Neural progenitor cell (in vitro differentiated cells): ENCODE measurements at regions not wholly inside any gene's neighbourhood (a gene's known extent, or its start where the extent isn't known, plus 50 kb on each side); places are given as distances from the start of the nearest gene placed in this dataset.

ENCODE experiments used
- DNase-seq: peaks from one replicate; pipeline ENCODE4 v3.0.0-alpha.2; 2016; ENCODE audit warnings: low spot score
- H2AFZ ChIP-seq: fragments of 200-600 bp; sonication (generic); replicated peaks from 2 replicates; pipeline ENCODE4 v1.6.1; 2016; ENCODE audit warnings: antibody characterized with exemption
- H3F3A ChIP-seq: fragments of 200-600 bp; sonication (generic); 2 replicates; pipeline ENCODE4 v1.6.1; 2016; ENCODE audit warnings: antibody characterized with exemption, low read depth
- H3K27ac ChIP-seq: fragments of 200-600 bp; sonication (generic); 2 replicates; pipeline ENCODE4 v1.5.1; 2016; ENCODE audit warnings: mild to moderate bottlenecking
- H3K27me3 ChIP-seq: fragments of 200-600 bp; sonication (generic); 2 replicates; pipeline ENCODE4 v1.6.1; 2016; ENCODE audit warnings: mild to moderate bottlenecking, moderate library complexity
- H3K36me3 ChIP-seq: fragments of 200-600 bp; sonication (generic); 2 replicates; pipeline ENCODE4 v1.5.1; 2016
- H3K4me1 ChIP-seq: fragments of 200-600 bp; sonication (generic); 2 replicates; pipeline ENCODE4 v1.6.1; 2016; ENCODE audit warnings: mixed run types
- H3K4me2 ChIP-seq: fragments of 200-600 bp; sonication (generic); 2 replicates; pipeline ENCODE4 v1.6.1; 2016
- H3K4me3 ChIP-seq: fragments of 200-600 bp; sonication (generic); 2 replicates; pipeline ENCODE4 v1.5.1; 2016
- H3K79me2 ChIP-seq: fragments of 200-600 bp; sonication (generic); 2 replicates; pipeline ENCODE4 v1.6.1; 2016; ENCODE audit warnings: low read depth
- H3K9ac ChIP-seq: fragments of 200-600 bp; sonication (generic); 2 replicates; pipeline ENCODE4 v1.6.1; 2016
- H3K9me3 ChIP-seq: fragments of 200-600 bp; sonication (generic); 2 replicates; pipeline ENCODE4 v1.5.1; 2016; ENCODE audit warnings: low read depth
- H4K20me1 ChIP-seq: fragments of 200-600 bp; sonication (generic); 2 replicates; pipeline ENCODE4 v1.6.1; 2016; ENCODE audit warnings: low read depth
- H3K27ac Mint-ChIP-seq: 3 replicates; pipeline ENCODE4 v1.8.0; 2021; ENCODE audit warnings: mixed read lengths
- H3K27me3 Mint-ChIP-seq: 2 replicates; pipeline ENCODE4 v1.8.0; 2022; ENCODE audit warnings: low read depth, mild to moderate bottlenecking, inconsistent platforms, moderate library complexity, mixed read lengths; ENCODE audit not compliant: insufficient read depth
- H3K36me3 Mint-ChIP-seq: 3 replicates; pipeline ENCODE4 v1.8.0; 2021; ENCODE audit warnings: mixed read lengths
- H3K4me1 Mint-ChIP-seq: 3 replicates; pipeline ENCODE4 v1.8.0; 2021; ENCODE audit warnings: mixed read lengths
- H3K4me3 Mint-ChIP-seq: 3 replicates; pipeline ENCODE4 v1.8.0; 2021; ENCODE audit warnings: mild to moderate bottlenecking, moderate library complexity, mixed read lengths
- H3K9me3 Mint-ChIP-seq: 3 replicates; pipeline ENCODE4 v1.8.0; 2020; ENCODE audit warnings: mixed read lengths
- EZH2 ChIP-seq: fragments of 200-600 bp; sonication (generic); IDR thresholded peaks from 2 replicates; pipeline ENCODE4 v1.6.1; 2017; ENCODE audit warnings: antibody characterized with exemption, mild to moderate bottlenecking, moderate library complexity
- EZH2phosphoT487 ChIP-seq: fragments of 200-600 bp; sonication (generic); IDR thresholded peaks from 2 replicates; pipeline ENCODE4 v1.6.1; 2017; ENCODE audit warnings: antibody characterized with exemption
- TF ChIP-seq, protein P1 (sequence below): fragments of 200-600 bp; sonication (generic); IDR thresholded peaks from 2 replicates; pipeline ENCODE4 v1.5.1; 2017; ENCODE audit warnings: antibody characterized with exemption, mild to moderate bottlenecking

DNA sequence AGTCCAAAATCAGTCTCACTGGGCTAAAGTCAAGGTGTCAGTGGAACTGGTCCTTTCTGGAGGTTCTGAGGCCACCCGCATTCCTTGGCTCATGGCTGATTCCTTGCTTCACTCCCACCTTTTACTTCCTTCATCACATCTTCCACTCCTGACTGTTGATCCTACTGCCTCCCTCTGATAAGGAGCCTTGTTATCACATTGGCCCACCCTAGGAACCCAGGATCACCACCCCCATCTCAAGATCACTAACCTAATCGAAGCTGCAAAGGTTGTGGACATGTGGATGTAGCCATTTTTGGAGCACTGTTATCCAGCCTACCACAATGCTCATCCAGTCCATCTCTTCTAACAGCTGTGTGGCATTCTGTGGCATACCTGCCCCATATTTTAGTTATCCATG lies 87.2 kb downstream of the TNFAIP3 start:
- Mint-ChIP-seq H3K36me3 (no peaks in the 10 kb centered on the region), H3K27me3 (no peaks in the 10 kb centered on the region), H3K4me1 (no peaks in the 10 kb centered on the region), H3K4me3 (no peak overlapping the region), H3K27ac (no peak overlapping the region), H3K9me3 (peaks cover 2% of the 10 kb centered on the region)
- Histone ChIP-seq H4K20me1 (no peaks in the 10 kb centered on the region), H3K9ac (no peak overlapping the region), H3K27ac (no peak overlapping the region), H3K9me3 (no peaks in the 10 kb centered on the region), H3K27me3 (no peaks in the 10 kb centered on the region), H3K36me3 (no peaks in the 10 kb centered on the region), H3K4me3 (no peak overlapping the region), H3K79me2 (no peaks in the 10 kb centered on the region), H3K4me1 (peaks cover 4% of the 10 kb centered on the region), H3F3A (no peaks in the 10 kb centered on the region), H2AFZ (no peak overlapping the region), H3K4me2 (no peak overlapping the region)
- DNase-seq = no peak
- TF ChIP-seq EZH2phosphoT487 (no peak), EZH2 (no peak)
- TF ChIP-seq, protein P1, sequence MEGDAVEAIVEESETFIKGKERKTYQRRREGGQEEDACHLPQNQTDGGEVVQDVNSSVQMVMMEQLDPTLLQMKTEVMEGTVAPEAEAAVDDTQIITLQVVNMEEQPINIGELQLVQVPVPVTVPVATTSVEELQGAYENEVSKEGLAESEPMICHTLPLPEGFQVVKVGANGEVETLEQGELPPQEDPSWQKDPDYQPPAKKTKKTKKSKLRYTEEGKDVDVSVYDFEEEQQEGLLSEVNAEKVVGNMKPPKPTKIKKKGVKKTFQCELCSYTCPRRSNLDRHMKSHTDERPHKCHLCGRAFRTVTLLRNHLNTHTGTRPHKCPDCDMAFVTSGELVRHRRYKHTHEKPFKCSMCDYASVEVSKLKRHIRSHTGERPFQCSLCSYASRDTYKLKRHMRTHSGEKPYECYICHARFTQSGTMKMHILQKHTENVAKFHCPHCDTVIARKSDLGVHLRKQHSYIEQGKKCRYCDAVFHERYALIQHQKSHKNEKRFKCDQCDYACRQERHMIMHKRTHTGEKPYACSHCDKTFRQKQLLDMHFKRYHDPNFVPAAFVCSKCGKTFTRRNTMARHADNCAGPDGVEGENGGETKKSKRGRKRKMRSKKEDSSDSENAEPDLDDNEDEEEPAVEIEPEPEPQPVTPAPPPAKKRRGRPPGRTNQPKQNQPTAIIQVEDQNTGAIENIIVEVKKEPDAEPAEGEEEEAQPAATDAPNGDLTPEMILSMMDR = no peak

DNA sequence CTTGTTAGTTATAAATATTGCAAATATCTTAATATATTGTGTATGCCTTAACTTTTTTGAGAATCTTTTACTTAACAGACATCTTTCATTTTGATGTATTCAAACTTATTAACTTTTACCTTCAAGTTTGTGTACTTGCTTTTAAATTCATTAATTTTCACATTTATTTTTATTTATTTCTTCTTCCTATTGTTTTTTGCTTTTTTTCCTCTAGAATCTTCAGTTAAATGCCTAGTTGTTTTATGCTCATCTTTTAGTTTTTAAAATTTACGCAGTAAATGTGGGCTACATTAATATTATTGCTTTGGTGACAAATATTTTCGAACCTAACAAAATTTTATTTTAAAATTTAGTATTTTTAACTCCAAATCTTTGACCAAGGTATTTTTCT lies 89.0 kb downstream of the TNFAIP3 start:
- Histone ChIP-seq H3K36me3 (no peaks in the 10 kb centered on the region), H3K4me3 (no peak overlapping the region), H3K9ac (no peak overlapping the region), H2AFZ (no peak overlapping the region), H3K27me3 (no peaks in the 10 kb centered on the region), H3K9me3 (peaks cover 3% of the 10 kb centered on the region), H3F3A (no peaks in the 10 kb centered on the region), H3K27ac (no peak overlapping the region), H3K79me2 (no peaks in the 10 kb centered on the region), H3K4me2 (no peak overlapping the region), H3K4me1 (peaks cover 4% of the 10 kb centered on the region), H4K20me1 (no peaks in the 10 kb centered on the region)
- Mint-ChIP-seq H3K27ac (no peak overlapping the region), H3K9me3 (peaks cover 9% of the 10 kb centered on the region), H3K4me3 (no peak overlapping the region), H3K27me3 (no peaks in the 10 kb centered on the region), H3K4me1 (no peaks in the 10 kb centered on the region), H3K36me3 (no peaks in the 10 kb centered on the region)
- DNase-seq = no peak
- no peak for TF ChIP-seq EZH2
- TF ChIP-seq EZH2phosphoT487 = no peak
- TF ChIP-seq, protein P1 = no peak

DNA sequence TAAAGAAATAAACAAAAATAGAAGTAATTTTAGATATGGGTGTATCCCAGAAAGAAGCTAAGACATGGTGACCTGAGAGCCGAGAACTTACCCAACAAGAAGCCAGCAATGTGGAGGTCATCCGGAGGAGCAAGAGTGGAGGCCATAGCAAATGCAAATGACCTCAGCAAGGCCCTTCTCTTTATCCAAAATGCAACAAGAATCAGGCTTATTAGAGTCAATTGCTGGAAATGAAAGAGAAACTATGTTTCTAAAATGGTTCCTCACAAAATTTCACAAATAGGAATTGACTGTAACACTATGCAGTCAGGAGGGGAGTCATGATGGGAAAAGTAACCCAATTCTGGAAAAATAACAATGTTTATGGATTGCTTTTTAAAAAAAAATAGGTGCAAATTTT lies 90.4 kb downstream of the TNFAIP3 start:
- Histone ChIP-seq H3K4me3 (no peak overlapping the region), H3K4me2 (no peak overlapping the region)

More for the DNA sequence above, 90.4 kb downstream of the TNFAIP3 start:
- H3K27ac ChIP-seq = no peak overlapping the region
- TF ChIP-seq, protein P1 = no peak
- TF ChIP-seq EZH2 = no peak
- TF ChIP-seq EZH2phosphoT487 = no peak
- no peaks in the 10 kb centered on the region for H3K36me3 ChIP-seq
- Mint-ChIP-seq H3K27me3 (no peaks in the 10 kb centered on the region), H3K27ac (no peak overlapping the region), H3K4me3 (no peak overlapping the region), H3K4me1 (no peaks in the 10 kb centered on the region), H3K36me3 (no peaks in the 10 kb centered on the region), H3K9me3 (peaks cover 9% of the 10 kb centered on the region)
- H3K79me2 ChIP-seq = no peaks in the 10 kb centered on the region
- DNase-seq = no peak
- no peaks in the 10 kb centered on the region for H3K27me3 ChIP-seq
- H3K9ac ChIP-seq = no peak overlapping the region
- H3K9me3 ChIP-seq = peaks cover 3% of the 10 kb centered on the region
- no peaks in the 10 kb centered on the region for H3F3A ChIP-seq
- peaks cover 4% of the 10 kb centered on the region for H3K4me1 ChIP-seq
- no peak overlapping the region for H2AFZ ChIP-seq
- H4K20me1 ChIP-seq = no peaks in the 10 kb centered on the region
